PC-9 (cell line): ENCODE measurements at regions not wholly inside any gene's neighbourhood (a gene's known extent, or its start where the extent isn't known, plus 50 kb on each side); places are given as distances from the start of the nearest gene placed in this dataset.

Experiments used
- BruUV-seq: library from RNA; stranded (reverse); fragments of 400-500 nt; replicated peaks from 2 replicates; lab custom pipeline; 2021; lab: Mats Ljungman, UMichigan
- CTCF ChIA-PET: fragments of 300-600 bp; sonication (Branson Sonifier 250); formaldehyde crosslinking; loops from one replicate; lab custom pipeline; 2022; ENCODE audit warnings: antibody characterized with exemption; lab: Charles Lee
- POLR2A ChIA-PET: fragments of 300-600 bp; sonication (Branson Sonifier 250); formaldehyde crosslinking; loops from one replicate; lab custom pipeline; 2022; ENCODE audit warnings: antibody characterized with exemption; ENCODE audit not compliant: unreplicated experiment; lab: Charles Lee
- DNase-seq, 2 experiments: peaks; one replicate each; pipeline versions ENCODE4 v3.0.0 to v3.0.0-alpha.2; 2015 to 2022; ENCODE audit warnings: mixed read lengths in 1 of 2
- H2AFZ ChIP-seq: fragments of 200-600 bp; sonication (generic); 2 replicates; pipeline ENCODE4 v1.8.1; 2017; ENCODE audit warnings: antibody characterized with exemption
- H3F3A ChIP-seq: fragments of 200-600 bp; sonication (generic); 2 replicates; pipeline ENCODE4 v1.8.1; 2017; ENCODE audit warnings: antibody characterized with exemption, mild to moderate bottlenecking, low read depth; ENCODE audit not compliant: insufficient read depth
- H3K27ac ChIP-seq: fragments of 200-600 bp; sonication (generic); 2 replicates; pipeline ENCODE4 v1.6.1; 2016; ENCODE audit warnings: mixed run types
- H3K27me3 ChIP-seq: fragments of 200-600 bp; sonication (generic); 2 replicates; pipeline ENCODE4 v1.6.1; 2016; ENCODE audit warnings: low read depth, mixed run types; ENCODE audit not compliant: insufficient read depth
- H3K36me3 ChIP-seq: fragments of 200-600 bp; sonication (generic); 2 replicates; pipeline ENCODE4 v1.6.1; 2016; ENCODE audit warnings: low read depth, mixed run types
- H3K4me1 ChIP-seq: fragments of 200-600 bp; sonication (generic); replicated peaks from 2 replicates; pipeline ENCODE4 v1.6.1; 2016; ENCODE audit warnings: mixed run types; ENCODE audit not compliant: insufficient read depth
- H3K4me2 ChIP-seq: fragments of 200-600 bp; sonication (generic); 2 replicates; pipeline ENCODE4 v1.6.1; 2017; ENCODE audit warnings: mixed run types
- H3K4me3 ChIP-seq: fragments of 200-600 bp; sonication (generic); 2 replicates; pipeline ENCODE4 v1.6.1; 2016; ENCODE audit warnings: mixed run types
- H3K79me2 ChIP-seq: fragments of 200-600 bp; sonication (generic); 2 replicates; pipeline ENCODE4 v1.6.1; 2017; ENCODE audit warnings: low read depth, mixed run types
- H3K9me2 ChIP-seq: fragments of 200-600 bp; sonication (generic); 2 replicates; pipeline ENCODE4 v1.8.1; 2017; ENCODE audit warnings: mild to moderate bottlenecking; ENCODE audit not compliant: insufficient read depth
- H3K9me3 ChIP-seq: fragments of 200-600 bp; sonication (generic); 2 replicates; pipeline ENCODE4 v1.8.1; 2016; ENCODE audit warnings: low read depth; ENCODE audit not compliant: insufficient read depth
- H4K20me1 ChIP-seq: fragments of 200-600 bp; sonication (generic); 2 replicates; pipeline ENCODE4 v1.8.1; 2017; ENCODE audit not compliant: insufficient read depth
- CTCF ChIP-seq: fragments of 200-600 bp; sonication (generic); conservative IDR thresholded peaks from 2 replicates; pipeline ENCODE4 v1.6.1; 2017; ENCODE audit warnings: mixed run types, antibody characterized with exemption, mild to moderate bottlenecking, moderate library complexity
- EZH2 ChIP-seq: fragments of 200-600 bp; sonication (generic); IDR thresholded peaks from 2 replicates; pipeline ENCODE4 v1.8.0; 2017; ENCODE audit warnings: antibody characterized with exemption, low read depth
- intact Hi-C: fragments of 100-400 bp; cut with micrococcal nuclease; formaldehyde crosslinking; loops from one replicate; pipeline ENCODE4 v1.10.0; 2022; ENCODE audit not compliant: unreplicated experiment

GRCh38 chr4:79634111-79634510, 226.1 kb upstream of the GK2 start:
- Histone ChIP-seq H3K9me2 (no peaks in the 10 kb centered on the region), H3K4me3 (no peak overlapping the region), H4K20me1 (no peaks in the 10 kb centered on the region), H3K4me1 (no peaks in the 10 kb centered on the region), H3F3A (no peaks in the 10 kb centered on the region), H3K27me3 (no peaks in the 10 kb centered on the region), H3K79me2 (no peaks in the 10 kb centered on the region), H3K36me3 (no peaks in the 10 kb centered on the region), H3K4me2 (no peak overlapping the region), H2AFZ (no peak overlapping the region), H3K27ac (no peak overlapping the region), H3K9me3 (no peaks in the 10 kb centered on the region)
- CTCF ChIA-PET = no interaction called here
- TF ChIP-seq EZH2 = no peak
- no peak for TF ChIP-seq CTCF
- no peak for DNase-seq
- POLR2A ChIA-PET = no interaction called here
- BruUV-seq = no TSS peak
- intact Hi-C loops = no loop called here

GRCh38 chr4:79632114-79632513, 224.1 kb upstream of the GK2 start:
- intact Hi-C loops = no loop called here
- Histone ChIP-seq H3K4me3 (no peak overlapping the region), H2AFZ (no peak overlapping the region), H3K9me3 (no peaks in the 10 kb centered on the region), H3K79me2 (no peaks in the 10 kb centered on the region), H3K27ac (no peak overlapping the region), H3K27me3 (no peaks in the 10 kb centered on the region), H3F3A (no peaks in the 10 kb centered on the region), H3K4me2 (no peak overlapping the region), H3K4me1 (no peaks in the 10 kb centered on the region), H4K20me1 (no peaks in the 10 kb centered on the region), H3K36me3 (no peaks in the 10 kb centered on the region), H3K9me2 (no peaks in the 10 kb centered on the region)
- DNase-seq = no peak
- no peak for TF ChIP-seq EZH2
- no peak for TF ChIP-seq CTCF
- POLR2A ChIA-PET = no interaction called here
- no TSS peak for BruUV-seq
- CTCF ChIA-PET = no interaction called here

- no peak for DNase-seq
- ChIA-PET POLR2A (no interaction called here), CTCF (no interaction called here)
- H2AFZ ChIP-seq = no peak overlapping the region
- no peak overlapping the region for H3K4me3 ChIP-seq
- H3K27ac ChIP-seq = no peak overlapping the region
- intact Hi-C loops = no loop called here
- H3K9me2 ChIP-seq = no peaks in the 10 kb centered on the region
- no peaks in the 10 kb centered on the region for H3K9me3 ChIP-seq
- no peak for TF ChIP-seq EZH2
- H3K4me1 ChIP-seq = no peaks in the 10 kb centered on the region
- no peaks in the 10 kb centered on the region for H4K20me1 ChIP-seq
- H3F3A ChIP-seq = no peaks in the 10 kb centered on the region
- no peaks in the 10 kb centered on the region for H3K79me2 ChIP-seq
- H3K27me3 ChIP-seq = no peaks in the 10 kb centered on the region
- peak overlapping the region; percentile 31; the same call in 1 of the 2 replicates for H3K4me2 ChIP-seq
- no TSS peak for BruUV-seq
- H3K36me3 ChIP-seq = no peaks in the 10 kb centered on the region
These were observed 218.6 kb upstream of the GK2 start for GRCh38 chr4:79626611-79627010.

- POLR2A ChIA-PET = no interaction called here
- Histone ChIP-seq H3K4me1 (no peaks in the 10 kb centered on the region), H3K36me3 (no peaks in the 10 kb centered on the region), H3K9me3 (no peaks in the 10 kb centered on the region), H3K4me3 (no peak overlapping the region), H3K9me2 (no peaks in the 10 kb centered on the region), H4K20me1 (no peaks in the 10 kb centered on the region), H3K27me3 (no peaks in the 10 kb centered on the region), H3K4me2 (peak overlapping the region; percentile 31; the same call in 1 of the 2 replicates), H3K79me2 (no peaks in the 10 kb centered on the region), H2AFZ (peak overlapping the region; percentile 48), H3K27ac (no peak overlapping the region), H3F3A (no peaks in the 10 kb centered on the region)
- TF ChIP-seq EZH2 (no peak), CTCF (no peak)
- BruUV-seq = no TSS peak
- CTCF ChIA-PET = no interaction called here
- no peak for DNase-seq
- intact Hi-C loops = no loop called here
These were observed 218.1 kb upstream of the GK2 start for GRCh38 chr4:79626101-79626500.
